HG03108 (cell line): ENCODE measurements at regions not wholly inside any gene's neighbourhood (a gene's known extent, or its start where the extent isn't known, plus 50 kb on each side); places are given as distances from the start of the nearest gene placed in this dataset.
A peak's percentile ranks its signal among the peaks of the same experiment; 100 is the strongest.
"Not testable (repeated sequence)": the region's sequence is repeated elsewhere in the genome, so short reads cannot be mapped to it uniquely, and the experiment has no call there.

ENCODE experiments used
- ATAC-seq: cut with Tn5 transposase; IDR thresholded peaks from one replicate; pipeline ENCODE4 v1.9.1; 2021; ENCODE audit warnings: moderate library complexity; ENCODE audit not compliant: unreplicated experiment

GRCh38 chr2:176891105-176891504 is 321.5 kb upstream of the HNRNPA3 start:
- ATAC-seq = no peak

- ATAC-seq = no peak
Observed at GRCh38 chr2:176891857-176892256, 320.7 kb upstream of the HNRNPA3 start.

GRCh38 chr2:176892676-176893226 is 319.8 kb upstream of the HNRNPA3 start:
- ATAC-seq = no peak

GRCh38 chr2:176895158-176895557 is 317.4 kb upstream of the HNRNPA3 start:
- ATAC-seq = no peak

- no peak for ATAC-seq
Observed at GRCh38 chr2:176902454-176902853, 310.1 kb upstream of the HNRNPA3 start.

GRCh38 chr2:176904053-176904452 is 308.5 kb upstream of the HNRNPA3 start:
- not testable (repeated sequence) for ATAC-seq

- no peak for ATAC-seq
Observed at GRCh38 chr2:176907341-176907740, 305.3 kb upstream of the HNRNPA3 start.

GRCh38 chr2:176910828-176911227 is 301.8 kb upstream of the HNRNPA3 start:
- no peak for ATAC-seq

- no peak for ATAC-seq
Observed at GRCh38 chr2:176913955-176914354, 298.6 kb upstream of the HNRNPA3 start.

- ATAC-seq = no peak
Observed at GRCh38 chr2:176914371-176914770, 298.2 kb upstream of the HNRNPA3 start.

GRCh38 chr2:176922545-176922944 is 290.0 kb upstream of the HNRNPA3 start:
- not testable (repeated sequence) for ATAC-seq

GRCh38 chr2:176923205-176923604 is 289.4 kb upstream of the HNRNPA3 start:
- no peak for ATAC-seq

GRCh38 chr2:176924909-176925534 is 287.6 kb upstream of the HNRNPA3 start:
- no peak for ATAC-seq

GRCh38 chr2:176926453-176926852 is 286.1 kb upstream of the HNRNPA3 start:
- ATAC-seq = no peak

- not testable (repeated sequence) for ATAC-seq
Observed at GRCh38 chr2:176929387-176929786, 283.2 kb upstream of the HNRNPA3 start.

- ATAC-seq = peak; percentile 94
Observed at GRCh38 chr2:176931588-176932563, 280.7 kb upstream of the HNRNPA3 start.

- no peak for ATAC-seq
Observed at GRCh38 chr2:176934131-176934530, 278.5 kb upstream of the HNRNPA3 start.

- no peak for ATAC-seq
Observed at GRCh38 chr2:176934869-176935415, 277.7 kb upstream of the HNRNPA3 start.

- ATAC-seq = no peak
Observed at GRCh38 chr2:176935543-176936102, 277.0 kb upstream of the HNRNPA3 start.

GRCh38 chr2:176936410-176936809 is 276.2 kb upstream of the HNRNPA3 start:
- no peak for ATAC-seq

GRCh38 chr2:176944998-176945397 is 267.6 kb upstream of the HNRNPA3 start:
- ATAC-seq = no peak
